Gastroesophageal sphincter (tissue), 4 donors: ENCODE measurements at regions not wholly inside any gene's neighbourhood (a gene's known extent, or its start where the extent isn't known, plus 50 kb on each side); places are given as distances from the start of the nearest gene placed in this dataset.
A peak's percentile ranks its signal among the peaks of the same experiment; 100 is the strongest.

ENCODE experiments used
- ATAC-seq: fragments of 150-250 bp; one replicate; pipeline ENCODE4 v1.9.1; 2016; ENCODE audit warnings: mild to moderate bottlenecking, moderate library complexity
- H3K27ac ChIP-seq, 4 donors: fragments of 200-600 bp; sonication (generic) in 3 of 4; 1 replicate in 3 of 4; 2 replicates in 1 of 4; pipeline ENCODE4 v1.5.1; 2016 to 2019
- H3K27me3 ChIP-seq: fragments of 200-600 bp; sonication (generic); one replicate; pipeline ENCODE4 v1.5.1; 2019
- H3K36me3 ChIP-seq, 2 donors: fragments of 200-600 bp; sonication (generic); one replicate each; pipeline ENCODE4 v1.5.1; 2019; ENCODE audit warnings: control low read depth in 1 of 2
- H3K4me1 ChIP-seq, 3 donors: fragments of 200-600 bp; sonication (generic); 1 replicate in 2 of 3; 2 replicates in 1 of 3; pipeline ENCODE4 v1.5.1; 2016 to 2019; ENCODE audit warnings: control low read depth in 2 of 3
- H3K4me3 ChIP-seq, 2 donors: fragments of 200-600 bp; sonication (generic); one replicate each; pipeline ENCODE4 v1.5.1; 2019; ENCODE audit warnings: mild to moderate bottlenecking in 1 of 2, moderate library complexity in 1 of 2
- H3K9me3 ChIP-seq, 3 donors: fragments of 200-600 bp; sonication (generic); one replicate each; pipeline ENCODE4 v1.5.1; 2017 to 2019; ENCODE audit warnings: control low read depth in 2 of 3
- EP300 ChIP-seq: sonication (generic); formaldehyde crosslinking; IDR thresholded peaks from one replicate; pipeline ENCODE4 v1.6.1; 2017; ENCODE audit warnings: antibody characterized with exemption, mild to moderate bottlenecking
- POLR2A ChIP-seq, 2 donors: fragments of 450-650 bp; IDR thresholded peaks; one replicate each; pipeline ENCODE4 v1.6.1; 2017; ENCODE audit warnings: antibody characterized with exemption in 2 of 2, mild to moderate bottlenecking in 2 of 2, moderate library complexity in 1 of 2
- POLR2AphosphoS5 ChIP-seq: sonication (generic); formaldehyde crosslinking; IDR thresholded peaks from one replicate; pipeline ENCODE4 v1.6.1; 2017; ENCODE audit warnings: antibody characterized with exemption
- WGBS, 2 donors: methylation state at CpG; one replicate each; pipeline ENCODE4 v1.1.5; 2018; ENCODE audit warnings: low coverage in 1 of 2; 5-methylcytosine and 5-hydroxymethylcytosine counted together
- TF ChIP-seq, protein P1 (sequence below), 4 experiments: fragments of 200-600 bp in 2 of 4; fragments of 450-650 bp in 2 of 4; sonication (generic) in 1 of 4; IDR thresholded peaks; one replicate each; pipeline ENCODE4 v1.5.1; 2017 to 2019; ENCODE audit warnings: antibody characterized with exemption in 4 of 4, mild to moderate bottlenecking in 2 of 4, moderate library complexity in 2 of 4

DNA sequence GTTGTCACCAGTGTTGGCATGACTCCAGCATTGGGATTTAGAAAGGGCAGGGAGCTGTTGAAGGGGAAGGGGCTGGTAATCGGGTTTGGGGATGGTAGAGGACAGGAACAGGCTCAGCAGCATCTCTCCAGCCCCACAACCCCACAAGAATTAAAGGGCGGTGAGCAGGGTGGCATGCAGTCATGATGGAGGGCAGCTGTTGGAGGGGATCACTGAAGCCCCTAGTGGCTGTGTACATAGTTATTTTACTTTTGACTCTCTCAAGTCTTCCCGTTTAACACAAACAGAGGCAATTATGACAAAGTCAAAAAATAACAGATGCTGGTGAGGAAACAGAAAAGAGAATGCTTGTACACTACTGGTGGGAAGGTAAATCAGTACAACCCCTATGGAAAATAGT is 213.8 kb downstream of the URB2 start:
- no peaks in the 10 kb centered on the region for H3K27me3 ChIP-seq
- TF ChIP-seq EP300 (no peak), POLR2AphosphoS5 (no peak), POLR2A (IDR thresholded peaks at IDR 0.05) (no peak)
- TF ChIP-seq, protein P1, sequence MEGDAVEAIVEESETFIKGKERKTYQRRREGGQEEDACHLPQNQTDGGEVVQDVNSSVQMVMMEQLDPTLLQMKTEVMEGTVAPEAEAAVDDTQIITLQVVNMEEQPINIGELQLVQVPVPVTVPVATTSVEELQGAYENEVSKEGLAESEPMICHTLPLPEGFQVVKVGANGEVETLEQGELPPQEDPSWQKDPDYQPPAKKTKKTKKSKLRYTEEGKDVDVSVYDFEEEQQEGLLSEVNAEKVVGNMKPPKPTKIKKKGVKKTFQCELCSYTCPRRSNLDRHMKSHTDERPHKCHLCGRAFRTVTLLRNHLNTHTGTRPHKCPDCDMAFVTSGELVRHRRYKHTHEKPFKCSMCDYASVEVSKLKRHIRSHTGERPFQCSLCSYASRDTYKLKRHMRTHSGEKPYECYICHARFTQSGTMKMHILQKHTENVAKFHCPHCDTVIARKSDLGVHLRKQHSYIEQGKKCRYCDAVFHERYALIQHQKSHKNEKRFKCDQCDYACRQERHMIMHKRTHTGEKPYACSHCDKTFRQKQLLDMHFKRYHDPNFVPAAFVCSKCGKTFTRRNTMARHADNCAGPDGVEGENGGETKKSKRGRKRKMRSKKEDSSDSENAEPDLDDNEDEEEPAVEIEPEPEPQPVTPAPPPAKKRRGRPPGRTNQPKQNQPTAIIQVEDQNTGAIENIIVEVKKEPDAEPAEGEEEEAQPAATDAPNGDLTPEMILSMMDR (IDR thresholded peaks at IDR 0.05): no peak
- ATAC-seq: no peak
- H3K36me3 ChIP-seq: no peaks in the 10 kb centered on the region
- no peaks in the 10 kb centered on the region for H3K9me3 ChIP-seq
- no peak overlapping the region for H3K4me3 ChIP-seq
- H3K27ac ChIP-seq: no peak overlapping the region
- peaks cover 3 to 15% (median 11%) of the 10 kb centered on the region in 3 donors for H3K4me1 ChIP-seq
- 60 to 81% methylated on average over 2 to 3 of the region's 3 CpGs for WGBS, 2 donors

DNA sequence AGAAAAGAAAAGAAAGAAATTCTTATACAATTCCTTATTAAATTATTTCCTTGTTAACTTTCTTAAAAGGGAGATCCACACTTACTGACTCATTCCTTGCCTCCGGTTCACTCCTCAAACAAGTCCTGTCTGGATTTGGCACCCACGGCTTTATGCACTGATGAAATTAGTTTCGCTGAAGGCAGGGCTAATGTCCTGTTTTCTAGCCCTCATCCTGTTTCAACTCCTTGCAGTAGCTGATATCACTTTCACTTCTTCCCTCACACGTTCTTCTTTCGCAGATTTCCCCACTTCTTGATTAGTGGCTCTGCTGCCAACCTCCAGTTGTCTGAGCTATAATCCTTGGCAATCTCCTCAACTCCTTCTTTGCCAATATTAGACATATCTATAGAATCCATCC is 215.2 kb downstream of the URB2 start:
- 67 to 81% methylated on average over 5 of the region's 5 CpGs for WGBS, 2 donors
- ATAC-seq: no peak
- no peak for TF ChIP-seq EP300
- no peak for TF ChIP-seq POLR2AphosphoS5
- TF ChIP-seq POLR2A (IDR thresholded peaks at IDR 0.05): no peak
- TF ChIP-seq, protein P1 (IDR thresholded peaks at IDR 0.05): no peak
- no peaks in the 10 kb centered on the region for H3K27me3 ChIP-seq
- no peaks in the 10 kb centered on the region for H3K36me3 ChIP-seq
- no peak overlapping the region for H3K4me3 ChIP-seq
- H3K4me1 ChIP-seq: peaks cover 3 to 25% (median 11%) of the 10 kb centered on the region in 3 donors
- H3K9me3 ChIP-seq: no peaks in the 10 kb centered on the region
- H3K27ac ChIP-seq: no peak overlapping the region

DNA sequence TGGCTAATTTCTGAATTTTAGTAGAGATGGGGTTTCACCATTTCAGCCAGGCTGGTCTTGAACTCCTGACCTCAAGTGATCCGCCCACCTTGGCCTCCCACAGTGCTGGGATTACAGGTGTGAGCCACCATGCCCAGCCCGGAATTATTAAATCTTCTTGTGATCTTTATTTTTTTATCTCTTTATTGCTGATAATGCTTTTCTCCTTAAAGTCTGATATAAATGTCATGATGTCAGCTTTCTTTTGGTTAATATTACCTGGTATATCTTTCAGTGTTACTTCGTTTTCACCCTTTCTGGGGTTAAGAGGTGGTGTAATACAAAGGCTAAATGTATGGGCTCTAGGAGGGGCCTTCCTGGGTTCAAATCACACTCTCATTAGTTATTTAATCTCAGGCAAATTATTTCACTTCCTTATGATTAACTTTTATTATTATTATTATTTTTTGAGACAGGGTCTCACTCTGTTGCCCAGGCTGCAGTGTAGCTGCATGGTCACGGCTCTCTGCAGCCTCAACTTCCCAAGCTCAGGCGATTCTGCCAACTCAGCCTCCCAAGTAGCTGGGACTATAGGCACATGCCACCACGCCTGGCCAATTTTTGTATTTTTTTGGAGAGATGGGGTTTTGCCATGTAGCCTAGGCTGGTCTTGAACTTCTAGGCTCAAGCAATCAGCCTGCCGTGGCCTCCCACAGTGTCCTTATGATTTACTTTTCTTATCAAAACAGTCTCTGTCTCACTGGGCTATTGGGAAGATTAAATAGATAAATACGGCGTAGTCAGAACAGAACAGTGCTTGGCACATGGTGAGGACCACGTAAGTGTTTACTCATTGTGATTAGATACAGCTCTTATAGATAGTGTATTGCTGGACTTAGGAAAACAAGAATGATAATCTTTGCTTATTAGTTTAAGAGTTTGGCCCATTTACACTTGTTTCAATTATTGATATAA is 216.5 kb downstream of the URB2 start:
- Histone ChIP-seq H3K36me3 (no peaks in the 10 kb centered on the region), H3K27ac (no peak overlapping the region), H3K4me3 (no peak overlapping the region), H3K4me1 (peaks cover 3 to 25% (median 11%) of the 10 kb centered on the region in 3 donors), H3K27me3 (no peaks in the 10 kb centered on the region), H3K9me3 (no peaks in the 10 kb centered on the region)
- WGBS, 2 donors: 75 to 83% methylated on average over 2 to 10 of the region's 10 CpGs
- no peak for TF ChIP-seq POLR2A (IDR thresholded peaks at IDR 0.05)
- ATAC-seq: no peak

DNA sequence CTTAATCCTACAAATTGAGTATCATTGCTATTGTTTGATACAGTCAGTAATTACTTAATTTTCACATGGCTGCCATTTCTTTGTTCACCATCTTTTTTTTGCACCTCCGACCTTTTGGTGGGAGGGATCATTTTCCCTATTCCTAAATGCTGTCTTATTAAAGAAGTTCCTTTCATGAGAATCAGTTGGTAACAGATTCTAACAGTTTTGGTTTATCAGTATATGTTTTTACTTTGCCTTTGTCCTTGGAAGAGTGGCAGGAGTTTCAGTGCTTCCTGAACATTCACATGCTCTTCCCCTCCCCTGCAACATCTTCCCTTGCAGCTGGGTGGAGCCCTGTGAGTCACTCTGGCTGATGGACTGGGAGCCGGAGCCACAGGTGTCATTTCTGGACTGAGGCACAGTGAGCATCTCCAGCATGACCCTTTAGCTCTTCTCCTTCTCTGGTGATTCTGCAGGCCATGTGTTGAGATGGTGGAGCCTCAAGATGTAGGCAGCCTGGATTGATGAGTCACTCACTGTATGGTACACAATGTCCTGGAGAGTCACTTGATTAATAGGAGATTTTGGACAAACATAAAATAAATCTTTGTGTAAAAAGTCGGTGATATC is 217.7 kb downstream of the URB2 start:
- 40 to 50% methylated on average over 2 to 3 of the region's 3 CpGs for WGBS, 2 donors
- TF ChIP-seq, protein P1 (IDR thresholded peaks at IDR 0.05): peak in 2 of 4 experiments; percentile 34 to 60
- no peak for TF ChIP-seq POLR2A (IDR thresholded peaks at IDR 0.05)
- peak; percentile 92 for TF ChIP-seq POLR2AphosphoS5
- no peak for TF ChIP-seq EP300
- H3K4me3 ChIP-seq: no peak overlapping the region
- peaks cover 3 to 25% (median 11%) of the 10 kb centered on the region in 3 donors for H3K4me1 ChIP-seq
- ATAC-seq: peak; percentile 81
- peak overlapping the region; percentile 26 to 78 (median 74) for H3K27ac ChIP-seq
- H3K9me3 ChIP-seq: no peaks in the 10 kb centered on the region
- no peaks in the 10 kb centered on the region for H3K27me3 ChIP-seq
- H3K36me3 ChIP-seq: no peaks in the 10 kb centered on the region

DNA sequence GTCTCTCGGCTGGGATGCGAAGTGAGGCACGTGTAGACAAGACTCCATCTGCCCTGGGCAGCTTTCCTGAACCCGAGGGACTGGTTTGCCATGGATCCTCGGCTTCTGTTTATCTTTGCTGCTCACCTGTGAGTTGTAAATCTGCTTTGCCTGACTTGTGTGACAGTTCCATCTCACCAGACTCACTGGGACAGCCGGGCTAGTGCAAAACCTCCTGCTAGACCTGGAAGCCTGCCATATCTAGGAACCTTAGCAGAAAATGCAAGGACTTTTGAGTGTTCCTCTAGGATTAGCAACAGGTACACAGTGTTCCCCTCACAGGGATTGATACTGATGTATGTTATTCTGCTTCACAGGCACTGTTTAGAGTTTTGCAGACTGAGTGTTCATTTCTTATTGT is 218.6 kb downstream of the URB2 start:
- no peaks in the 10 kb centered on the region for H3K27me3 ChIP-seq
- TF ChIP-seq POLR2AphosphoS5: peak; percentile 87
- TF ChIP-seq, protein P1 (IDR thresholded peaks at IDR 0.05): no peak
- H3K27ac ChIP-seq: peak overlapping the region; percentile 26 to 78 (median 74)
- no peaks in the 10 kb centered on the region for H3K36me3 ChIP-seq
- no peaks in the 10 kb centered on the region for H3K9me3 ChIP-seq
- 8 to 37% methylated on average over 1 to 5 of the region's 6 CpGs for WGBS, 2 donors
- H3K4me3 ChIP-seq: no peak overlapping the region
- ATAC-seq: peak; percentile 74
- H3K4me1 ChIP-seq: peaks cover 3 to 25% (median 11%) of the 10 kb centered on the region in 3 donors
